Endothelial cell of umbilical vein (primary cell): ENCODE measurements at regions not wholly inside any gene's neighbourhood (a gene's known extent, or its start where the extent isn't known, plus 50 kb on each side); places are given as distances from the start of the nearest gene placed in this dataset.

ENCODE experiments used
- BruUV-seq: library from RNA; stranded (reverse); fragments of 400-500 nt; replicated peaks from 2 replicates; lab custom pipeline; 2021; lab: Mats Ljungman, UMichigan
- CTCF ChIA-PET: fragments of 300-600, 350-600 bp; sonication (Branson Sonifier 250); formaldehyde crosslinking; loops from one replicate; lab custom pipeline; 2021; ENCODE audit warnings: antibody characterized with exemption, inconsistent platforms; lab: Charles Lee
- POLR2A ChIA-PET: fragments of 300-600, 350-600 bp; sonication (Branson Sonifier 250); formaldehyde crosslinking; loops from one replicate; lab custom pipeline; 2021; ENCODE audit warnings: antibody characterized with exemption, inconsistent platforms; lab: Charles Lee
- DNase-seq: peaks from one replicate; pipeline ENCODE4 v3.0.0-alpha.2; 2011; ENCODE audit warnings: low read depth, low spot score
- FAIRE-seq: peaks from 2 replicates; lab custom pipeline; 2011; peaks lifted over from hg19 to GRCh38; lab: Jason Lieb, UNC
- H2AFZ ChIP-seq: 2 replicates; pipeline ENCODE4 v1.6.0; 2012; ENCODE audit warnings: low read depth, low read length, control low read depth, inconsistent platforms
- H3K27ac ChIP-seq: 2 replicates; pipeline ENCODE4 v1.5.1; 2011; ENCODE audit warnings: low read depth, mild to moderate bottlenecking, control low read depth, low read length, moderate library complexity; ENCODE audit not compliant: insufficient read depth
- H3K27me3 ChIP-seq, 2 experiments: 2 replicates each; pipeline versions ENCODE4 v1.6.0 to v1.6.1; 2011; ENCODE audit warnings: low read length in 2 of 2, mixed read lengths in 1 of 2; ENCODE audit not compliant: control insufficient read depth in 2 of 2, insufficient read depth in 2 of 2
- H3K36me3 ChIP-seq, 2 experiments: 2 replicates in 1 of 2; 3 replicates in 1 of 2; pipeline ENCODE4 v1.5.1; 2011; ENCODE audit warnings: low read length in 2 of 2, mild to moderate bottlenecking in 1 of 2, moderate library complexity in 1 of 2; ENCODE audit not compliant: control insufficient read depth in 2 of 2, insufficient read depth in 2 of 2; ENCODE audit errors: extremely low read depth in 1 of 2
- H3K4me1 ChIP-seq: 3 replicates; pipeline ENCODE4 v1.5.1; 2011; ENCODE audit warnings: mild to moderate bottlenecking, low read length; ENCODE audit not compliant: control insufficient read depth, insufficient read depth; ENCODE audit errors: extremely low read depth
- H3K4me2 ChIP-seq: 2 replicates; pipeline ENCODE4 v1.6.1; 2011; ENCODE audit warnings: low read length, control low read depth, mixed read lengths; ENCODE audit not compliant: insufficient read depth
- H3K4me3 ChIP-seq, 3 experiments: fragments of 200-600 bp in 1 of 3; sonication (generic), shearing (Covaris generic) in 1 of 3; replicated peaks in 1 of 3; 2 replicates each; pipeline ENCODE4 v1.5.1; 2011 to 2016; ENCODE audit warnings: control low read depth in 3 of 3, low read length in 3 of 3, mild to moderate bottlenecking in 2 of 3, inconsistent platforms in 1 of 3, low read depth in 1 of 3, moderate library complexity in 1 of 3; ENCODE audit not compliant: insufficient read depth in 1 of 3
- H3K79me2 ChIP-seq: 2 replicates; pipeline ENCODE4 v1.6.0; 2012; ENCODE audit warnings: low read length, inconsistent platforms; ENCODE audit not compliant: control insufficient read depth, insufficient read depth
- H3K9ac ChIP-seq: replicated peaks from 2 replicates; pipeline ENCODE3; 2011; ENCODE audit warnings: low read length, control low read depth; ENCODE audit not compliant: insufficient read depth; ENCODE audit errors: extremely low read depth
- H3K9me1 ChIP-seq: replicated peaks from 3 replicates; pipeline ENCODE4 v1.6.0; 2011; ENCODE audit warnings: mild to moderate bottlenecking, low read length; ENCODE audit not compliant: control insufficient read depth, insufficient read depth; ENCODE audit errors: extremely low read depth
- H3K9me3 ChIP-seq: replicated peaks from 2 replicates; pipeline ENCODE4 v1.5.1; 2012; ENCODE audit warnings: low read length, inconsistent platforms; ENCODE audit not compliant: control insufficient read depth, insufficient read depth
- H4K20me1 ChIP-seq: replicated peaks from 2 replicates; pipeline ENCODE3; 2011; ENCODE audit warnings: mild to moderate bottlenecking, low read length; ENCODE audit not compliant: control insufficient read depth, insufficient read depth; ENCODE audit errors: extremely low read depth
- CTCF ChIP-seq, 2 donors: IDR thresholded peaks; 1 replicate in 1 of 2; 2 replicates in 1 of 2; pipeline ENCODE4 v1.5.1; 2011; ENCODE audit warnings: low read length in 2 of 2, mild to moderate bottlenecking in 2 of 2, moderate library complexity in 2 of 2, control low read depth in 1 of 2, inconsistent platforms in 1 of 2, low read depth in 1 of 2; ENCODE audit not compliant: insufficient read depth in 1 of 2; ENCODE audit errors: extremely low read depth in 1 of 2
- EZH2 ChIP-seq: IDR thresholded peaks from 2 replicates; pipeline ENCODE4 v1.6.1; 2012; ENCODE audit warnings: borderline replicate concordance, low read depth, mild to moderate bottlenecking, moderate library complexity, low read length, inconsistent platforms; ENCODE audit not compliant: severe bottlenecking
- FOS ChIP-seq: IDR thresholded peaks from 2 replicates; pipeline ENCODE4 v1.6.1; 2011; ENCODE audit warnings: mild to moderate bottlenecking, low read length, moderate library complexity, borderline replicate concordance; ENCODE audit not compliant: insufficient read depth
- JUN ChIP-seq: IDR thresholded peaks from 2 replicates; pipeline ENCODE4 v1.6.1; 2011; ENCODE audit warnings: borderline replicate concordance, low read depth; ENCODE audit not compliant: insufficient read length, insufficient read depth
- MAX ChIP-seq: IDR thresholded peaks from 2 replicates; pipeline ENCODE4 v1.6.1; 2011; ENCODE audit not compliant: insufficient read depth, insufficient read length
- MYC ChIP-seq: IDR thresholded peaks from one replicate; pipeline ENCODE4 v1.6.1; 2011; ENCODE audit warnings: mild to moderate bottlenecking, low read depth, low read length
- POLR2A ChIP-seq: IDR thresholded peaks from 2 replicates; pipeline ENCODE4 v1.6.1; 2012; ENCODE audit warnings: low read depth, mild to moderate bottlenecking, control low read depth, low read length
- POLR2AphosphoS5 ChIP-seq: IDR thresholded peaks from 2 replicates; pipeline ENCODE4 v1.6.1; 2012; ENCODE audit warnings: low read depth, mild to moderate bottlenecking, control low read depth, low read length, moderate library complexity; ENCODE audit not compliant: insufficient read depth
- dilution Hi-C: fragments of 300-500 bp; cut with MboI; formaldehyde crosslinking; loops from one replicate; pipeline ENCODE4 v1.15.0; 2019; ENCODE audit warnings: low sequenced_read_pairs; ENCODE audit not compliant: extremely low pct_ligation_motif_present
- intact Hi-C: fragments of 100-400 bp; cut with micrococcal nuclease; formaldehyde crosslinking; loops from one replicate; pipeline ENCODE4 v1.10.0; 2022

GRCh38 chr16:49022351-49022963 lies 259.2 kb downstream of the CBLN1 start:
- no peak for DNase-seq
- Histone ChIP-seq H3K79me2 (no peaks in the 10 kb centered on the region), H3K36me3 (no peaks in the 10 kb centered on the region), H4K20me1 (no peaks in the 10 kb centered on the region), H3K27me3 (no peaks in the 10 kb centered on the region), H3K9ac (no peak overlapping the region), H3K27ac (no peak overlapping the region), H3K4me2 (no peak overlapping the region), H3K9me3 (no peaks in the 10 kb centered on the region), H3K9me1 (no peaks in the 10 kb centered on the region), H3K4me3 (no peak overlapping the region), H2AFZ (no peak overlapping the region), H3K4me1 (no peaks in the 10 kb centered on the region)
- no peak for FAIRE-seq
- ChIA-PET CTCF (no interaction called here), POLR2A (no interaction called here)
- TF ChIP-seq CTCF (IDR thresholded peaks at IDR 0.05; ENCODE audit: extremely low read depth in 1 of 2, insufficient read depth in 1 of 2, low read depth in 1 of 2, low read length in 2 of 2), result no peak
- no peak for TF ChIP-seq EZH2
- no peak for TF ChIP-seq MYC
- TF ChIP-seq FOS, result no peak
- no peak for TF ChIP-seq POLR2AphosphoS5
- no peak for TF ChIP-seq MAX
- TF ChIP-seq JUN, result no peak
- no peak for TF ChIP-seq POLR2A
- BruUV-seq, result no TSS peak
- intact Hi-C loops, result no loop called here
- dilution Hi-C loops, result no loop called here
